Fibroblast of skin of right quadriceps (primary cell): ENCODE measurements at regions not wholly inside any gene's neighbourhood (a gene's known extent, or its start where the extent isn't known, plus 50 kb on each side); places are given as distances from the start of the nearest gene placed in this dataset.
A peak's percentile ranks its signal among the peaks of the same experiment; 100 is the strongest.
"Not testable (repeated sequence)": the region's sequence is repeated elsewhere in the genome, so short reads cannot be mapped to it uniquely, and the experiment has no call there.

ENCODE experiments used
- DNase-seq: peaks from one replicate; pipeline ENCODE4 v3.0.0-alpha.2; 2013

GRCh38 chr6:165167311-165167710 lies 142.1 kb downstream of the C6orf118 start:
- DNase-seq = no peak

- no peak for DNase-seq
Measured at GRCh38 chr6:165163519-165163918, 145.9 kb downstream of the C6orf118 start.

- no peak for DNase-seq
Measured at GRCh38 chr6:165159460-165159859, 149.9 kb downstream of the C6orf118 start.

GRCh38 chr6:165146456-165146855 lies 162.9 kb downstream of the C6orf118 start:
- DNase-seq = no peak

GRCh38 chr6:165135889-165136288 lies 173.5 kb downstream of the C6orf118 start:
- no peak for DNase-seq

GRCh38 chr6:165129086-165129485 lies 180.3 kb downstream of the C6orf118 start:
- DNase-seq = no peak

GRCh38 chr6:165127743-165128142 lies 181.7 kb downstream of the C6orf118 start:
- not testable (repeated sequence) for DNase-seq

GRCh38 chr6:165124681-165125080 lies 184.7 kb downstream of the C6orf118 start:
- not testable (repeated sequence) for DNase-seq

GRCh38 chr6:165119231-165120020 lies 190.0 kb downstream of the C6orf118 start:
- DNase-seq = peak; percentile 34

- DNase-seq = no peak
Measured at GRCh38 chr6:165118736-165119135, 190.7 kb downstream of the C6orf118 start.

GRCh38 chr6:165117806-165118205 lies 191.6 kb downstream of the C6orf118 start:
- DNase-seq = no peak

GRCh38 chr6:165117121-165117520 lies 192.3 kb downstream of the C6orf118 start:
- peak; percentile 71 for DNase-seq

GRCh38 chr6:165110860-165111259 lies 198.5 kb downstream of the C6orf118 start:
- DNase-seq = peak; percentile 62

- no peak for DNase-seq
Measured at GRCh38 chr6:165109011-165109410, 200.4 kb downstream of the C6orf118 start.

- DNase-seq = no peak
Measured at GRCh38 chr6:165106261-165106660, 203.1 kb downstream of the C6orf118 start.

- no peak for DNase-seq
Measured at GRCh38 chr6:165098165-165098564, 211.2 kb downstream of the C6orf118 start.

GRCh38 chr6:165096868-165097267 lies 212.5 kb downstream of the C6orf118 start:
- peak; percentile 50 for DNase-seq

GRCh38 chr6:165096209-165096608 lies 213.2 kb downstream of the C6orf118 start:
- DNase-seq = no peak

GRCh38 chr6:165092881-165093595 lies 216.4 kb downstream of the C6orf118 start:
- peak; percentile 24 for DNase-seq

- peak; percentile 70 for DNase-seq
Measured at GRCh38 chr6:165091121-165091785, 218.2 kb downstream of the C6orf118 start.

- peak; percentile 37 for DNase-seq
Measured at GRCh38 chr6:165090242-165090641, 219.2 kb downstream of the C6orf118 start.

GRCh38 chr6:165086814-165087213 lies 222.6 kb downstream of the C6orf118 start:
- no peak for DNase-seq

- DNase-seq = no peak
Measured at GRCh38 chr6:165082636-165083035, 226.8 kb downstream of the C6orf118 start.
